Liver (tissue), 8 donors: ENCODE measurements at regions not wholly inside any gene's neighbourhood (a gene's known extent, or its start where the extent isn't known, plus 50 kb on each side); places are given as distances from the start of the nearest gene placed in this dataset.

ENCODE experiments used
- DNase-seq: peaks from one replicate; pipeline ENCODE4 v3.0.0-alpha.2; 2017; ENCODE audit warnings: low spot score
- H3K27ac ChIP-seq, 2 donors: one replicate each; pipeline ENCODE4 v1.7.0; 2013; ENCODE audit warnings: inconsistent platforms in 2 of 2, low read length in 2 of 2, control low read depth in 1 of 2, low read depth in 1 of 2, mild to moderate bottlenecking in 1 of 2
- H3K27me3 ChIP-seq, 4 donors: one replicate each; pipeline versions ENCODE4 v1.6.1 to v1.7.0; 2013; ENCODE audit warnings: low read length in 3 of 4, inconsistent platforms in 1 of 4, mild to moderate bottlenecking in 1 of 4, moderate library complexity in 1 of 4; ENCODE audit not compliant: control insufficient read depth in 4 of 4, insufficient read depth in 4 of 4
- H3K36me3 ChIP-seq, 4 donors: one replicate each; pipeline versions ENCODE4 v1.6.1 to v1.7.0; 2013; ENCODE audit warnings: low read length in 3 of 4, mild to moderate bottlenecking in 3 of 4, low read depth in 1 of 4, moderate library complexity in 1 of 4; ENCODE audit not compliant: control insufficient read depth in 4 of 4, insufficient read depth in 3 of 4
- H3K4me1 ChIP-seq, 4 donors: one replicate each; pipeline versions ENCODE4 v1.6.1 to v1.7.0; 2013; ENCODE audit warnings: low read length in 3 of 4, mild to moderate bottlenecking in 3 of 4, moderate library complexity in 1 of 4; ENCODE audit not compliant: control insufficient read depth in 4 of 4, insufficient read depth in 4 of 4
- H3K4me3 ChIP-seq, 3 donors: one replicate each; pipeline versions ENCODE4 v1.6.1 to v1.7.0; 2013; ENCODE audit warnings: low read length in 3 of 3, control low read depth in 1 of 3, low read depth in 1 of 3, mild to moderate bottlenecking in 1 of 3
- H3K9ac ChIP-seq, 2 donors: one replicate each; pipeline ENCODE4 v1.7.0; 2013; ENCODE audit warnings: low read length in 2 of 2, mild to moderate bottlenecking in 2 of 2, moderate library complexity in 2 of 2, control low read depth in 1 of 2, low read depth in 1 of 2
- H3K9me3 ChIP-seq, 4 donors: one replicate each; pipeline versions ENCODE4 v1.6.1 to v1.7.0; 2013; ENCODE audit warnings: low read length in 3 of 4; ENCODE audit not compliant: control insufficient read depth in 4 of 4
- EGR1 ChIP-seq, 2 donors: IDR thresholded peaks; 2 replicates each; pipeline ENCODE4 v1.6.1; 2016 to 2018; ENCODE audit warnings: antibody characterized with exemption in 2 of 2, low read depth in 2 of 2
- FOXA1 ChIP-seq: IDR thresholded peaks from 2 replicates; pipeline ENCODE4 v1.6.1; 2016; ENCODE audit warnings: antibody characterized with exemption
- FOXA2 ChIP-seq: IDR thresholded peaks from 2 replicates; pipeline ENCODE4 v1.6.1; 2016; ENCODE audit warnings: antibody characterized with exemption
- HNF4A ChIP-seq, 2 donors: conservative IDR thresholded peaks; 2 replicates each; pipeline ENCODE4 v1.6.1; 2016; ENCODE audit warnings: antibody characterized with exemption in 2 of 2, mild to moderate bottlenecking in 2 of 2
- JUND ChIP-seq, 2 donors: IDR thresholded peaks; 2 replicates each; pipeline ENCODE4 v1.6.1; 2016; ENCODE audit warnings: antibody characterized with exemption in 2 of 2
- RAD21 ChIP-seq, 2 donors: IDR thresholded peaks; 2 replicates each; pipeline ENCODE4 v1.6.1; 2016; ENCODE audit warnings: antibody characterized with exemption in 2 of 2, mild to moderate bottlenecking in 2 of 2
- RXRA ChIP-seq, 2 donors: IDR thresholded peaks; 2 replicates each; pipeline ENCODE4 v1.6.1; 2017 to 2018; ENCODE audit warnings: antibody characterized with exemption in 2 of 2, mild to moderate bottlenecking in 1 of 2
- SP1 ChIP-seq: IDR thresholded peaks from 2 replicates; pipeline ENCODE4 v1.6.1; 2018; ENCODE audit warnings: antibody characterized with exemption, mild to moderate bottlenecking
- YY1 ChIP-seq: IDR thresholded peaks from 2 replicates; pipeline ENCODE4 v1.6.1; 2016; ENCODE audit warnings: antibody characterized with exemption, mild to moderate bottlenecking
- WGBS: extraction: QIAGEN DNeasy Blood & Tissue Kit; methylation state at CpG from one replicate; pipeline ENCODE4 v1.1.7; 2013; 5-methylcytosine and 5-hydroxymethylcytosine counted together
- TF ChIP-seq, protein P1 (sequence below): IDR thresholded peaks from 2 replicates; pipeline ENCODE4 v1.6.1; 2016; ENCODE audit warnings: antibody characterized with exemption
- TF ChIP-seq, protein P2 (sequence below): IDR thresholded peaks from 2 replicates; pipeline ENCODE4 v1.6.1; 2016; ENCODE audit warnings: antibody characterized with exemption
- TF ChIP-seq, protein P3 (sequence below): fragments of 150-350 bp; IDR thresholded peaks from 2 replicates; pipeline ENCODE4 v1.5.1; 2017; ENCODE audit warnings: improper control_type of control experiment, low read depth, low read length; ENCODE audit not compliant: missing input control
- TF ChIP-seq, protein P4 (sequence below): IDR thresholded peaks from 2 replicates; pipeline ENCODE4 v1.6.1; 2016; ENCODE audit warnings: antibody characterized with exemption
- TF ChIP-seq, protein P5 (sequence below): IDR thresholded peaks from 2 replicates; pipeline ENCODE4 v1.6.1; 2016; ENCODE audit warnings: antibody characterized with exemption, mild to moderate bottlenecking
- donor health status: healthy.
- donor health status: healthy.
- donor health status: healthy.
- donor health status: healthy.
- donor health status: healthy.

DNA sequence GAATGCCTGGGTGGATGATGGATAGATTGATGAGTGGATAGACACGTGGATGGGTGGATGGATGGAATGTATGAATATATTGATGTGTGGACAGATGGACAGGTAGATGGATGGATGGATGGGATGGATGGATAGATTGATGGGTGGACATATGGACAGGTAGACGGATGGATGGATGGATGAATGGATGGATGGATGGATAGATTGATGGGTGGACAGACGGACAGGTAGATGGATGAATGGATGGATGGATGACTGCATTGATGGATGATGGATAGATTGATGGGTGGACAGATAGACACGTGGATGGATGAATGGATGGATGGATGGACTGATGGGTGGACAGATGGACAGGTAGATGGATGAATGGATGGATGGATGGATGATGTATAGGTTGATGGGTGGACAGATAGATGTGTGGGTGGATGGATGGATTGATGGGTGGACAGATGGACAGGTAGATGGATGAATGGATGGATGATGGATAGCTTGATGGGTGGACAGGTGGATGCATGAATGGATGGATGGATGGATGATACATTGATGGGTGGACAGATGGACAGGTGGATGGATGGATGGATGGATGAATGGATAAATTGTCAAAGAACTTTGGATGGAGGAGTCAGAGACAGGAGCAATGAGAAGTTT is 171.4 kb upstream of the AFDN start:
- 87% methylated on average over 4 of the region's 4 CpGs for WGBS
- TF ChIP-seq RAD21 (IDR thresholded peaks at IDR 0.05) (no peak), SP1 (no peak), JUND (IDR thresholded peaks at IDR 0.05) (no peak), RXRA (IDR thresholded peaks at IDR 0.05) (no peak), YY1 (no peak), FOXA2 (no peak), HNF4A (conservative IDR thresholded peaks at IDR 0.05) (no peak), EGR1 (IDR thresholded peaks at IDR 0.05; ENCODE audit: low read depth in 2 of 2) (no peak)
- TF ChIP-seq, protein P1, sequence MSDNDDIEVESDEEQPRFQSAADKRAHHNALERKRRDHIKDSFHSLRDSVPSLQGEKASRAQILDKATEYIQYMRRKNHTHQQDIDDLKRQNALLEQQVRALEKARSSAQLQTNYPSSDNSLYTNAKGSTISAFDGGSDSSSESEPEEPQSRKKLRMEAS = no peak
- TF ChIP-seq, protein P2, sequence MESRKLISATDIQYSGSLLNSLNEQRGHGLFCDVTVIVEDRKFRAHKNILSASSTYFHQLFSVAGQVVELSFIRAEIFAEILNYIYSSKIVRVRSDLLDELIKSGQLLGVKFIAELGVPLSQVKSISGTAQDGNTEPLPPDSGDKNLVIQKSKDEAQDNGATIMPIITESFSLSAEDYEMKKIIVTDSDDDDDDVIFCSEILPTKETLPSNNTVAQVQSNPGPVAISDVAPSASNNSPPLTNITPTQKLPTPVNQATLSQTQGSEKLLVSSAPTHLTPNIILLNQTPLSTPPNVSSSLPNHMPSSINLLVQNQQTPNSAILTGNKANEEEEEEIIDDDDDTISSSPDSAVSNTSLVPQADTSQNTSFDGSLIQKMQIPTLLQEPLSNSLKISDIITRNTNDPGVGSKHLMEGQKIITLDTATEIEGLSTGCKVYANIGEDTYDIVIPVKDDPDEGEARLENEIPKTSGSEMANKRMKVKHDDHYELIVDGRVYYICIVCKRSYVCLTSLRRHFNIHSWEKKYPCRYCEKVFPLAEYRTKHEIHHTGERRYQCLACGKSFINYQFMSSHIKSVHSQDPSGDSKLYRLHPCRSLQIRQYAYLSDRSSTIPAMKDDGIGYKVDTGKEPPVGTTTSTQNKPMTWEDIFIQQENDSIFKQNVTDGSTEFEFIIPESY = no peak
- TF ChIP-seq, protein P3, sequence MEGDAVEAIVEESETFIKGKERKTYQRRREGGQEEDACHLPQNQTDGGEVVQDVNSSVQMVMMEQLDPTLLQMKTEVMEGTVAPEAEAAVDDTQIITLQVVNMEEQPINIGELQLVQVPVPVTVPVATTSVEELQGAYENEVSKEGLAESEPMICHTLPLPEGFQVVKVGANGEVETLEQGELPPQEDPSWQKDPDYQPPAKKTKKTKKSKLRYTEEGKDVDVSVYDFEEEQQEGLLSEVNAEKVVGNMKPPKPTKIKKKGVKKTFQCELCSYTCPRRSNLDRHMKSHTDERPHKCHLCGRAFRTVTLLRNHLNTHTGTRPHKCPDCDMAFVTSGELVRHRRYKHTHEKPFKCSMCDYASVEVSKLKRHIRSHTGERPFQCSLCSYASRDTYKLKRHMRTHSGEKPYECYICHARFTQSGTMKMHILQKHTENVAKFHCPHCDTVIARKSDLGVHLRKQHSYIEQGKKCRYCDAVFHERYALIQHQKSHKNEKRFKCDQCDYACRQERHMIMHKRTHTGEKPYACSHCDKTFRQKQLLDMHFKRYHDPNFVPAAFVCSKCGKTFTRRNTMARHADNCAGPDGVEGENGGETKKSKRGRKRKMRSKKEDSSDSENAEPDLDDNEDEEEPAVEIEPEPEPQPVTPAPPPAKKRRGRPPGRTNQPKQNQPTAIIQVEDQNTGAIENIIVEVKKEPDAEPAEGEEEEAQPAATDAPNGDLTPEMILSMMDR = no peak
- TF ChIP-seq, protein P4, sequence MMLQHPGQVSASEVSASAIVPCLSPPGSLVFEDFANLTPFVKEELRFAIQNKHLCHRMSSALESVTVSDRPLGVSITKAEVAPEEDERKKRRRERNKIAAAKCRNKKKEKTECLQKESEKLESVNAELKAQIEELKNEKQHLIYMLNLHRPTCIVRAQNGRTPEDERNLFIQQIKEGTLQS = no peak
- Histone ChIP-seq H3K9ac (no peak overlapping the region), H3K9me3 (no peaks in the 10 kb centered on the region), H3K4me3 (no peak overlapping the region), H3K4me1 (no peaks in the 10 kb centered on the region), H3K27me3 (no peaks in the 10 kb centered on the region), H3K27ac (no peak overlapping the region), H3K36me3 (no peaks in the 10 kb centered on the region)
- no peak for DNase-seq

DNA sequence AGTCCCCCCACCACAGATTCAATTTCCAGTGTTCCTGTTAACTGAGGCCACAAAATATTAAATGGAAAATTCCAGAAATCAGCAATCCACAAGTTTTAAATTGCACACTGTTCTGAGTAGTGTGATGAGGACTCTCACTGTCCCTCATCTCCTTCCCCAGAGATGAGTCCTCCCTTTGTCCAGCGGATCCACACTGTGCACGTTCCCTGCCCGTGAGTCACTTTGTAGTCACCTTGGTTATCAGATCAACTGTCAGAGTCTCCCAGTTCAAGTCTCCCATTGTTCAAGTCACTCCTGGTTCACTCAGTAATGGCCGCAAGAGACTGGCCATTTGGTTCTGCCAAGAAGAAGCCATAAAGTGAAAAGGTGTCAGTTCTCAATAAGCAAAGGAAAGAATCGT is 168.6 kb upstream of the AFDN start:
- no peaks in the 10 kb centered on the region for H3K27me3 ChIP-seq
- TF ChIP-seq, protein P5, sequence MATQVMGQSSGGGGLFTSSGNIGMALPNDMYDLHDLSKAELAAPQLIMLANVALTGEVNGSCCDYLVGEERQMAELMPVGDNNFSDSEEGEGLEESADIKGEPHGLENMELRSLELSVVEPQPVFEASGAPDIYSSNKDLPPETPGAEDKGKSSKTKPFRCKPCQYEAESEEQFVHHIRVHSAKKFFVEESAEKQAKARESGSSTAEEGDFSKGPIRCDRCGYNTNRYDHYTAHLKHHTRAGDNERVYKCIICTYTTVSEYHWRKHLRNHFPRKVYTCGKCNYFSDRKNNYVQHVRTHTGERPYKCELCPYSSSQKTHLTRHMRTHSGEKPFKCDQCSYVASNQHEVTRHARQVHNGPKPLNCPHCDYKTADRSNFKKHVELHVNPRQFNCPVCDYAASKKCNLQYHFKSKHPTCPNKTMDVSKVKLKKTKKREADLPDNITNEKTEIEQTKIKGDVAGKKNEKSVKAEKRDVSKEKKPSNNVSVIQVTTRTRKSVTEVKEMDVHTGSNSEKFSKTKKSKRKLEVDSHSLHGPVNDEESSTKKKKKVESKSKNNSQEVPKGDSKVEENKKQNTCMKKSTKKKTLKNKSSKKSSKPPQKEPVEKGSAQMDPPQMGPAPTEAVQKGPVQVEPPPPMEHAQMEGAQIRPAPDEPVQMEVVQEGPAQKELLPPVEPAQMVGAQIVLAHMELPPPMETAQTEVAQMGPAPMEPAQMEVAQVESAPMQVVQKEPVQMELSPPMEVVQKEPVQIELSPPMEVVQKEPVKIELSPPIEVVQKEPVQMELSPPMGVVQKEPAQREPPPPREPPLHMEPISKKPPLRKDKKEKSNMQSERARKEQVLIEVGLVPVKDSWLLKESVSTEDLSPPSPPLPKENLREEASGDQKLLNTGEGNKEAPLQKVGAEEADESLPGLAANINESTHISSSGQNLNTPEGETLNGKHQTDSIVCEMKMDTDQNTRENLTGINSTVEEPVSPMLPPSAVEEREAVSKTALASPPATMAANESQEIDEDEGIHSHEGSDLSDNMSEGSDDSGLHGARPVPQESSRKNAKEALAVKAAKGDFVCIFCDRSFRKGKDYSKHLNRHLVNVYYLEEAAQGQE = no peak
- TF ChIP-seq, protein P4 = no peak
- TF ChIP-seq YY1 (no peak), FOXA1 (no peak), EGR1 (IDR thresholded peaks at IDR 0.05; ENCODE audit: low read depth in 2 of 2) (no peak), RAD21 (IDR thresholded peaks at IDR 0.05) (no peak)
- TF ChIP-seq, protein P3 = no peak
- TF ChIP-seq, protein P2 = no peak
- TF ChIP-seq, protein P1 = no peak
- H3K9me3 ChIP-seq = no peaks in the 10 kb centered on the region
- no peaks in the 10 kb centered on the region for H3K36me3 ChIP-seq
- no peak overlapping the region for H3K27ac ChIP-seq
- no peak for DNase-seq
- 98% methylated on average over 5 of the region's 5 CpGs for WGBS
- no peak overlapping the region for H3K9ac ChIP-seq
- no peak overlapping the region for H3K4me3 ChIP-seq
- peaks cover 4 to 24% (median 17%) of the 10 kb centered on the region in 4 donors for H3K4me1 ChIP-seq
